ENCODE measurements at regions not wholly inside any gene's neighbourhood (a gene's known extent, or its start where the extent isn't known, plus 50 kb on each side); places are given as distances from the start of the nearest gene placed in this dataset.

GRCh38 chr15:63454503-63455211 lies 49.7 kb upstream of the USP3 start:
- Histone ChIP-seq H3K4me1 (ENCODE audit: insufficient read depth, low read length, poor library complexity, severe bottlenecking) (no peaks in the 10 kb centered on the region), H3K27ac (ENCODE audit: low read depth, low read length, poor library complexity, severe bottlenecking) (no peak overlapping the region), H3K4me3 (ENCODE audit: low read depth, low read length, poor library complexity, severe bottlenecking) (no peak overlapping the region), H3K27me3 (replicated peaks; ENCODE audit: insufficient read depth, low read depth, low read length, poor library complexity) (no peaks in the 10 kb centered on the region), H3K9me3 (ENCODE audit: low read depth, low read length, poor library complexity, severe bottlenecking) (no peaks in the 10 kb centered on the region), H3K36me3 (ENCODE audit: insufficient read depth, low read length, poor library complexity, severe bottlenecking) (no peaks in the 10 kb centered on the region)
- BruUV-seq (replicated peaks) = no TSS peak
- ChIA-PET CTCF (no interaction called here), POLR2A (ENCODE audit: low non-redundant PET) (no interaction called here)
- DNase-seq (ENCODE audit: low spot score) = no peak
- no peak for TF ChIP-seq EZH2 (IDR thresholded peaks at IDR 0.05; ENCODE audit: borderline replicate concordance, low read depth, low read length, poor library complexity, severe bottlenecking)
- TF ChIP-seq CTCF (conservative IDR thresholded peaks at IDR 0.05; ENCODE audit: low read depth, low read length) = no peak
- intact Hi-C loops (cut with micrococcal nuclease; ENCODE audit: unreplicated experiment) = no loop called here

All from A673 (cell line).